ENCODE measurements at regions not wholly inside any gene's neighbourhood (a gene's known extent, or its start where the extent isn't known, plus 50 kb on each side); places are given as distances from the start of the nearest gene placed in this dataset.
A peak's percentile ranks its signal among the peaks of the same experiment; 100 is the strongest.

DNA sequence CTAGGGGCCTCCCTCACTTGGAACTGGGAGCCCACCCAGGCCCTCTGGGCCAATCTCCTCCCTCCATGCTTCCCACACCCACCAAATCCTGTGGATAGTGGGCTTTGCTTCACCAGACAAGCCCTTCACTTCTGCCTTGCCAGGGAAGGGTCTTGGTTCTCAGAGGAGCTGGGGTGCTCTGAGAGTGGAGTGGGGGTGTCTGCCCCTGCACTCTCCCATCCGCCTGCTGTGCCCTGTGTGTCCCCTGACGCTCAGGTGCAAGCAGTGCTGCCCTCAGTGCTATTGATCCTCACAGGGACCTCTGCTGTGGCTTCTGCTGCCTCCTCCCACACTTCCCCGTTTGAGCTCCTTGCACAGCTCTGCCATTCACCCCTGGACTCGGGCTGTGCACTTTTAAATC is 117.3 kb upstream of the NKX1-1 start:
- DNase-seq, result no peak

DNA sequence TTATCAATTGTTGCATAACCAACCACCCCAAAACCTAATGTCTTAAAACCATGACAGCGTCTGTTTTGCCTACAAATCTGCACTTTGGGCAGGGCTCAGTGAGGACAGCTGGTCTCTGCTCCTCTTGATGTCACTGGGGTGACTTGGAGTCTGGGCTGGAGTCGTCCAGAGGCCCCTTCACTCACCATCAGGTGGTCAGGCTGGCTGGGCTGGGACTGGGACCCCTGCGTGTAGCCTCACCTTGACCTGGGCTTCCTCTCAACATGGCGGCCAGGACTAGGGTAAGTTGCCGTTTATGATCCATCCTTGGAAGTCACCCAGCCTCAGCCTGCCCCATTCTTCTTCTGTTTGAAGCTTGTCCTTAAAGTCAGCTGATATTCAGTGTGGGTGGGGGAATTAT is 116.8 kb upstream of the NKX1-1 start:
- no peak for DNase-seq

DNA sequence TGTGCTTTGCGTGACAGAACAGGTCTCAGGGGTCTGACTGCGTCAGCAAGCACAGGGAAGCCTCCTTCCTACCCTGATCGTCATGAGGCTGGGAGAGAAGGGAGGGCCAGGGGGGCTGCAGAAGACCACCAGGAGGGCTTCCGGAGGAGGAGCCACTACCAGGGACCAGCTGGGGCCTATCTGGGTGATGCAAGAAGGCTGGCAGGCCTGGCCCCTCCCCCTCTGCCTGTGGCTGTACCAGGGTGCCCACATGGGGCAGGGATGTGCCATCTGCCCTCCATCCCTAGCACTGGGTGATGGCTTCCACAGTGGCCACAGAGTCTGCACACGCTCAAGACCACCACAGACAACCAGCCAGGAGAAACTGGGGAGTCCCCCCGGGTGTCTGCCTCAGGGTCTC is 116.4 kb upstream of the NKX1-1 start:
- no peak for DNase-seq

DNA sequence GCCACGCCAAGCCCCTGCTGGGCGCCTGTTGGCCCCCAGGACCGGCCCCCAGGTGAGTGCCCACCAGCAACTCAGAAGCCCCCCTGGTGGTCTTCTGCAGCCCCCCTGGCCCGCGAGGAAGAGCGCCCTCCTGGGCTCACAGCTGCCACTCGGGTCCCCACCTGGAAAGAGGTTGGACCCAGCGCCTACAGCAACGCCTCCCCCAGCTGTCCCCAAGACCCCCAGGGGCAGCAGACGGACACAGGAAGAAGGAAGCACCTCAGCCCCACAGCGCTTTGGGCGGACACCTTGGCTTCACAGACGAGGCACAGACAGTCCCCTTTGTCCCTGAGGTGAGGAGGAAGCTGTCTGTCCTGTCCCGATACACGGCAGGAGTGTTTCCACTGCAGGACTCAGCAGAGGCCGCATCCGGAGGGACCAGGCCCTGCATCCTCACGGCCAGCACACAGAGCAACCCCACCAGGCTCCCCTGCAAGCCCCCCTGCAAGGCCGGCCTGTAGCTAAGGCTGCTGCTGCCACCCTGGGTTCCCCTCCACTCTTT is 115.6 kb upstream of the NKX1-1 start:
- no peak for DNase-seq

DNA sequence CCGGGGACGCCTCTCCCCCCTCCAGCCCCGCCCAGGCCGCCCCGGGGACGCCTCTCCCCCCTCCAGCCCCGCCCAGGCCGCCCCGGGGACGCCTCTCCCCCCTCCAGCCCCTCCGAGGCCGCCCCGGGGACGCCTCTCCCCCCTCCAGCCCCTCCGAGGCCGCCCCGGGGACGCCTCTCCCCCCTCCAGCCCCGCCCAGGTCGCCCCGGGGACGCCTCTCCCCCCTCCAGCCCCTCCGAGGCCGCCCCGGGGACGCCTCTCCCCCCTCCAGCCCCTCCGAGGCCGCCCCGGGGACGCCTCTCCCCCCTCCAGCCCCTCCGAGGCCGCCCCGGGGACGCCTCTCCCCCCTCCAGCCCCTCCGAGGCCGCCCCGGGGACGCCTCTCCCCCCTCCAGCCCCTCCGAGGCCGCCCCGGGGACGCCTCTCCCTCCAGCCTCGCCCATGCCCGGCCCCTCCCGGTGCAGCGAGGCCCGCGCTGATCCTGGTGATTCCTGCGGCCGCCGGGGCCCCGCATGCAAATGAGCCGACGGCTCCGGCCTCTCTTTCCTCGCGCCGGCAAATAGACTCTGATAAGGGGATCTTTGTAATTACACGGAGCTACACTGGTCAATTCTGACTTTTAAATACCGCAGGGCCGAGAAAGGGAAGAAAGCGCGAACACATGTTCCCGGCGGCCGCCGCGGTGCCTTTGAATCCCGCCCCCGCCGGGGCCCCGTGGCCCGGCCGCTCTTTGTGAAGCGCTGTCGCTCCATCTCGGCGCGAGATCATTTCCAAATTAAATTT is 114.7 kb upstream of the NKX1-1 start:
- DNase-seq, result peak; percentile 19 to 20

DNA sequence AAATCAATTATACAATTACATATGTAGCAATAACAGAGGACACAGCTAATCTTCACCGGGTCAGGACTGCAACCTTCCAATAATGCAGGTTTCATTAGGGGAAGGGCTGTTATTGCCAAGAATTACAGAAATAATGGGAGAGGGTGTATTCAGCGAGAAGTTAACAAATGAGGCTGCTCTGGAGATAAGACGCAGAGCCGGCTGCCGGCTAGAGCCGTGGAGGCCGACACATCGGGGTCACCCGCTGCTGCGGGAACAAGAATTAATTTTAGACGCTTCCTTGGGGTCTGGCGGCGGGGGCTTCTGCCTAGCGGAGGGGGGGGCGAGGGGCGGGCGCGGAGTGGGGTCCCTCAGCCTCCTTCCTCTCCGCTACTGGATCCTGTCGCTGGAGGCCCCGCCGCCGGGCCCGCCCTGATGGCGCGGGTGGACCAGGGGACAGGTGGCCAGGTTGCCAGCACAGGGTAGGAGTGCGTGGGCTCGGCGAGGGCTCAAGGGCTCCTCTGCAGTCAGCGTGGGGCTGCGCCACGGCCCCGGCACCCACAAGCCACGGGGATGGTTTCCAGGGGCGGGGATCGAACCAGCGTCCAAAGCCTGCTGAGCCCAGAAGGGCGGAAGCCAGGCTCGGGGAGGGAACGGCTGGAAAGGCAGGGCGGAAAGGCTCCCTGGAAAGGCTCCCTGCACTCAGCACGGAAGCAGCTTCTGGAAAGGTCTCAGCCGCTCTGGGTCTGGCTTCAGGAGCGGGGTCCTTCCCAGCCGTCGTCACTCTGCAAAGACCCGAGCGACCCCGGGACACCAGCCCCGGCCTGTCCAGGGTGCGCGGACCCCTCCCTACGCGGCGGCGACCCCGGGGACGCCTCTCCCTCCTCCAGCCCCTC is 113.8 kb upstream of the NKX1-1 start:
- no peak for DNase-seq

DNA sequence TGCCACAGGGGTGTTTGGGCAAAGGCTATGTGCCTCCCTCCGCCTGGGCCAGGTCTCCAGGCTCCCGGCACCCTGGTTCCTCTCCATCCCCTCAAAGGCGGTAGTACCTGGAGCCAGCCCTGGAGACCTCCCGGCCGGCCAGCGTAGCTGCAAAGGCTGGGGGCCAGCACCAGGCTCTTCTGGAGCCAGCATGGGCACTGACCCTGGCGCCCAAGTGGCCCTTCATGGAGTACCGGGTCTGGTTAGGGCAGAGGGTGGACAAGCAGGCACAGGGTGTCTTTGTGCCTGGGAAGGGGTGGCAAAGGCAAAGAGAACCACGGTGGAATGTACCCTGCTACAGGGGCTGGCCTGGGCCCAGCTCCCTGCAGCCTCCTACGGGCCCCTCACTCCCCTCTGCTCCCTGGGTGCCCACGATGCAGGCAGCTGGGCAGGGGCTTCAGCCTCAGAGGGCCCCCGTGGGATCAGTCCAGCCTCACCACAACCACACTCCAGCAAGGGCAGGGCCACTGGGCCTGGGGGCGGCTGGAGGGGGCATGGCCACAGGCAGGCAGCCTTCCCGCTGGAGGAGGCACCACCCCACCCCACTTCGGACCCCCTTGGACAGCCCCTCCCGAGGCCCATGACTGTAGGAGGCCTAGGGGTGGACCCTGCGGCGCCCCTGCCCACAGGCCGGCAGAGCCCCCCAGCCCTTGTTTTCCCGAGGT is 112.9 kb upstream of the NKX1-1 start:
- no peak for DNase-seq

DNA sequence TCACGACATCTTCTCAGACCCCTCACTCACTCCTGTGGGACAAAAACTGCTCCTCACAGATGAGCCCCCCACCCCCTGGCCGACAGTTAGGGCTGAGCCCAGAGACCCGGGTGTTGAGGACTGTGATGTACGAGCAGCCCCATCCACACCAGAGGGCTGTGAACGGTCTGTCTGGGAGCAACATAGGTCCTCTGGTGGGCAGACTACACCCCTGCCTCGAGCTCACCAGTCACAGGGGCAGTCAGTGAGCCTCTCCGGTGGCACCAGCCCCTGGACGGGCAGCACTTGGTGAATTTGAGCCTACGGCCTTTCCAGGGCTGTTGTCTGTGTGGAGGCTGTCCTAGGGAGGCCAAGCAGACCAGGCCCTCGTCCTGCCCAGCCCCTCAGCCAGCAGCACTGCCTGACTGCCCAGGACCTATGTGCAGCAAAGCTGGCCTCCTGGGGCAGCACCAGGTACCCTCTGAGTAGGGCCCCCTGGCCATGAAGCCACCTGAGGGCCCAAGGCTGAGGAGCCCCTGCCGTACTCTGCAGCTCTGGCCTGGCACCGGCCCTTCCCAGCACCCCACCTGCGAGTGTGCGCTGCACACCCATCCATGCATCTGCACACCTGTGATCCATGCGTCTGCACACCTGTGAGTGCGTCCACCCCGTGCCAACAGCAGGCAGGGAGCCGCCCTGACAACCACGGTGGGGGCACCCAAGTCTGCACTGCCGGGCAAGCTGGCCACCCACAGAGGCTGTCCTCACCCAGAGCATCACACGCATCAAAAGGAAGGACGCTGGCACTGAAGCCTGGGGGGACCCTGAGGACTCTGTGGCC is 111.6 kb upstream of the NKX1-1 start:
- DNase-seq, result no peak

DNA sequence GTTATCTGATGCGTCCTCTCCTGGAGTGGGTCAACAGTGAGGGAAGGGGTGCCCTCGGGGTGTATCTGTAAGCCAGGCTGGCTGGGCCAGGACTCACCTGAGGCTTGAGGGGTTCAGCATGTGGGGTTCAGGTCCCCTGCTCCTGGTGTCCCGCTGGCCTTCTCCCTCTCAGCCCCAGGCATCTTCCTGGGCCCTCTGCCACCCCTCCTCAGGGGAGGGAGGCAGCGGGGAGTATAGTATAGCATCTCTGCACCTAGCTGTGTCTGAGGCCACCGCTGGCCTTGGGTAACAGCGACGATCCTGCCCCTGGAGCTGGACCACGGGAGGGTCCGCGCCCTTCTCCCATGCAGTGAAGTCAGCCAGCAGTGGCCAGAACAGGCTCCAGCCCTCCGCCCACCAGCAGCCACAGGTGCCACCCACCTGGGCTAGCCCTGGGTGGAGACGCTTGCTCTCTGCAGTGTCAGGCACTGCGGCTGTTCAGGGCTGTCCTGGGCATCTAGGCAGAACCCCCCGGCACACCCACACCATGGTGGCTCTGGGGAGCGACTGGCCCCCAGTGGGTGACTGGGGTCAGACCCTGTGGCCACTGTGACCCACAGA is 110.7 kb upstream of the NKX1-1 start:
- no peak for DNase-seq

DNA sequence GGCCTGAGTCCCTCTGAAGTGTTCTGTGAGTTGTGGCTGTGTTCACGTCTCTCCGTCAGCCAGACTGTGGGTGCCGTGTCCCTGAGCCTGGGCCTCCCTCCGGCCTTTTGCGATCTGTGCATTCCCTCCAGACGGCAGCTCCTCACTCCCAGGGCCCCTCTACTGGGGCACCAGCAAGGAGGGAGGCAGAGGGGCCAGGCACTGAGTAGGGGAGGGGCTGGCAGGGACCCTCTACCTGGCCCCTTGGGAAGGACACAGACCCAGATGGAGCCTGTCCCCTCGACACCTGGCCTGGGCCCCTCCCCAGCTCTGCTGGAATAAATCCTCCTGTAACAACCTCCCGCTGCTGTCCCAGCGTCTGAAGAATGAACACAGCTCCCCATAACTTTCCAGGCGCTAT is 110.0 kb upstream of the NKX1-1 start:
- no peak for DNase-seq

DNA sequence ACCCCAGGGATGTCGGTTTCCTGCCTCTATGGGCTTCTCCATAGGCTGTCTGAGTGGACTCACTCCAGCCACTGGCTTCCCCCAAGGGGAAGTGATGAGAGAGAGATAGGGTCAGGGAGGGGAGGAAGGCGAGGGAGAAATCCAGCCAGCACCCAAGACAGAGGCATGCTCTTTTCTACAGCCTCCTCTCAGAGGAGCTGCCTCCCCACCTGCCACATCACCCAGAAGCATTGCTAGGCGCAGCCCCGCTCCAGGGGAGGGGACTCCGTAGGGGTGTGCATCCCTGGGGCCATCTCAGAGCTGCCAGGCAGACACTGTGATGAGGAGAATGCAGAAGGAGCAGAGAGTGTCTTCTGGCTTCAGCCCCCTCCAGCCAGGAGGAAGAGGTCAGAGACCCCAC is 109.5 kb upstream of the NKX1-1 start:
- DNase-seq, result no peak

DNA sequence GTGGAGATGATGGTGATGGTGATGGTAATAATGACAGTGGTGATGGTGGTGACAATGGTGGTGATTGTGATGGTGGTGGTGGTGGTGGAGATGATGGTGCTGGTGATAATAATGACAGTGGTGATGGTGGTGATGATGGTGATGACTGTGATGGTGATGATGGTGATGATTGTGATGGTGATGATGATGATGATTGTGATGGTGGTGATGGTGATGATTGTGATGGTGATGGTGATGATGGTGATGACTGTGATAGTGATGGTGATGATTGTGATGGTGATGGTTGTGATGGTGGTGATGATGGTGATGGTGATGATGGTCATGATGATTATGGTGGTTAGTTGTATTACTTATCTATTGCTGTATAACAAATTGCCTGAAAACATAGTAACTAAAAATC is 108.9 kb upstream of the NKX1-1 start:
- DNase-seq, result no peak

DNA sequence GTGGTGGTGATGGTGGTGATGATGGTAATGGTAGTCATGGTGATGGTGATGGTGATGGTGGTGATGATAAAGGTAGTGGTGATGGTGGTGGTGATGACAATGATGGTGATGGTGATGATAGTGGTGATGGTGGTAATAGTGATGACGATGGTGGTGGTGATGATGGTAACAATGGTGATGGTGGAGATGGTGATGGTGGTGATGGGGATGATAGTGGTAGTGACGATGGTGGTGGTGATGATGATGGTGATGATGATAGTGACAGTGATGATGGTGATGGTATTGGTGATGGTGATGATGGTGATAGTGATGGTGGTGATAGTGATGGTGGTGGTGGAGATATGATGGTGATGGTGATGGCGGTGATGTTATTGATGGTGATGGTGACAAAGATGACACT is 108.4 kb upstream of the NKX1-1 start:
- no peak for DNase-seq

DNA sequence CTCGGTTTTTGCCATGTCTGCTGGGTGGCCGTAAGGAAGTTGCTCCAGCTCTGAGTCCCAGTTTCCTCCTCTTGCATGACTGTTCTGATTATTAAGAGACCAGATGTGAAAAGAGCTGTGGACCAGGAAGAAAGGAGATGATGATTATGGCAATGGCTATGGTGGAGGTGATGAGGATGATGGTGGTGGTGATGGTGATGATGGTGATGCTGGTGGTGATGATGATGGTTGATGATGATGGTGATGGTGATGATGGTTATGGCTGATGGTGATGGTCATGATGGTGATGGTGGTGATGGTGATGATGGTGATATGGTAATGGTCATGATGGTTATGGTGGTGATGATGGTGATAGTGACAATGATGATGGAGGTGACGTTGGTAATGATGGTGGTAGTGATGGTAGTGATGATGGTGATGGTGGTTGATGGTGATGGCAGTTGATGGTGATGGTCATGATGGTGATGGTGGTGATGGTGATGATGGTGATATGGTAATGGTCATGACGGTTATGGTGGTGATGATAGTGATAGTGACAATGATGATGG is 107.8 kb upstream of the NKX1-1 start:
- no peak for DNase-seq

DNA sequence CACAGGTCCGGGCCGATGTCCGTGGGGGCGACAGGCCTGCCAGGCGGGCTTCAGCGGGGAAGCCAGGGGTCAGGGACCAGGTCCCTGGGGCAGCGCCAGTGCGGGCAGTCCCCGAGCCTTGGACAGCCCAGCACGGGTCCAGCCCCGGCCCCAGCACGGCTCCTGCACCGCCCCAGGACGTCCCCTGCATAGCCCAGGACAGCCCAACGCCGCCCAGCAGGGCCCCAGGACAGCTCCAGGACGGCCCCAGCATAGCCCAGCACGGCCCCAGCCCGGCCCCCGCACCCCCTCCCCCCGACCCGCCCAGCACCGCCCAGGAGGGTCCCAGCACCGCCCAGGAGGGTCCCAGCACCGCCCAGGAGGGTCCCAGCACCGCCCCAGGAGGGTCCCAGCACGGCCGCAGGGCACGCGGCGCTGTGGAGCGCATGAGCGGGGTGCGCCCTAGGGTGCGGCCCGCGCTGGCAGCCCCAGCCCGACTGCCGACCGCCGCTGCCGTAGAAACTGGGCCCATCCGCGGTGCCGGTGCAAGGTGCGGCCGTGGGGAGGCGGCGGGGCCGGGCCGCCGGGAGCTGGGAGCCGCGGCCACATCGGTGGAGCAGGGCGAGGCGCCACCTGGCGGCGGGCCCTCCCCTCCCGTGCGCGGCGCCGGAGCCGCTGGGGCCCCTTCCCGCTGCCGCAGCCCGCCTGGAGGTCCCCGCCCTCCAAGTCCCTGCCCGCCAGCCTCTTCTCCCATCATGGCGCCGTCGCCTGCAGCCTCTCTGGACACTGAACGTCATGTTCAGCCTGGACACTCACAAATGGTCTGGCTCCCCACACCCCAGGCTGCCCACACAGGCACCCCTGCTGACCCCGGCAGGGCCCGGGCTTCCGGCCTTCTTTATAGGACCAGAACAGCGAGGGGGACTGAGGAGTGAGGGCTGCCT is 106.8 kb upstream of the NKX1-1 start:
- DNase-seq, result peak; percentile 63 to 65

DNA sequence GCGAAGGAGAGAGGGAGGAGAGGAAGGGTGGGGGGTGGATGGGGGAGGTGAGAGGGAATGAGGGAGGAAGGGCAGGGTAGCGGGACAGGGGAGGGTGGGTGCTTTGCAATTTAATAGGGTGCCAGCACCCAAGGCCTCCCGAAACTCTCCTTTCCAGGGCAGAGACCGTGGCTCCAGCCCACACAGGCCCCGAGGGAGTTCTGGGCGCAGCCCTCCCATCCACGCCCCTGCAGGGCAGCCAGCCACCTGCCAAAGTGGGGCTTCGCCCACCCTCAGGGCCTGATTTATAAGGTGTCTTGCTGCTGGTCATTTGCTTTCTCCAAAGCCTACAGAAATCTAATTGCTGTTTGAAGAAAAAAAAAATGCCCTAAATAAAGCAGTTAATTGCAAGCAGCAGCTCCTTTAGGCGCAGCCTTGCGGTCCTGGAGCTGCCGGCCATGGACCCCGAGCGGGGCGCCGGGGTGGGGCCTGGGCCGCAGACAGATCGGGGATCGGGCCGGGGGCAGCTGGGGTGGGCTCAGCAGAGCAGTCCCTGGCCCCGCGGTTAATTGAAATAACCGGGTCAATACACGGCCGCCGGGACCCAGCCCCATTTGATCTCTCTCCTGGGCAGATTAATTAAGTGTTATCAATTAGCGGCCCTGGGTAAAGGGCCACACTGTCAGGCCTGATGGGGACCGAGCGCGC is 106.0 kb upstream of the NKX1-1 start:
- no peak for DNase-seq

DNA sequence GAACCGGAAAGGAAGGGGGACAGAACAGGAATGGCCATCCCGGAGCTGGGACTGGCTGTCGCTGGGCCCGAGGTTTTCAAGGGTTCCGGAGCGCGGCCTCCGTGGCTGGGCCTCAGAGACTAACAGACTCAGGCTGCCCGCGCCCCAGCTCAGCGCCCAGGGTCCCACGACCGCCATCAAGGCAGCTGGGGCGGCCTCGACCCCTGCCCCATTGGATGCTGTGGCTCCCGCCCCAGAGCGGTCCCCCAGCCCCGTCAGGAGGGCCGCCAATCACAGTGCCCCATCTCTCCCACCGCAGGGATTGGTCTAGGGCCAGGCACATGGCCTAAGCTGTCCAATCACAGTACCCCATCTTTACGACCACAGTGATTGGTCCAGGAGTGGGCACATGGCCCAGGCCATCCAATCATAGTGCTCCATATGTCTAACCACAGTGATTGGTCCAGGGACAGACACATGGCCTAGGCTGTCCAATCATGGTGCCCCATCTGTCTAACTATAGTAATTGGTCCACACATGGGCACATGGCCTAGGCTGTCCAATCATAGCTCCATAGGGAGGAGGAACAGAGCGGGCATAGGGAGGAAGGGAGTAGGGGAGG is 105.3 kb upstream of the NKX1-1 start:
- DNase-seq, result peak; percentile 31 to 53

DNA sequence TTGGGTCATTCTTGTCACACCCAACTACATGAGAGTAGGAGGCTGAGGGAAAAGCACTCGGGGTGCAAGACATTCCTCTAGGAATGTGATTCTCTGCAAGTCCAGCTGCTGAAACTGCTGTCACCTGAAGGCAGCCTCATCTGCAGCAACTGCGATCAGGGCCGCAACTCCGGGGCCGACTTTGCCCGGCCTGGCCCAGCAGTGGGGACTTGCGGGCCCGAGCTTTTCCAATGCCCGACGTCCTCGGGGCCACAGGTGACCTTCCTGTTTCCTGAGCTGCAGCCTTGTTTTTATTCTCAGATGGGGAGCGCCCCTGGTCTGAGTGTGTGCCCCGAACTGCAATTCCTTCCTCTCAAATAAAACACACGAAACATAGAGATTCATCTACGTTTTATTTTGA is 104.7 kb upstream of the NKX1-1 start:
- DNase-seq, result no peak

DNA sequence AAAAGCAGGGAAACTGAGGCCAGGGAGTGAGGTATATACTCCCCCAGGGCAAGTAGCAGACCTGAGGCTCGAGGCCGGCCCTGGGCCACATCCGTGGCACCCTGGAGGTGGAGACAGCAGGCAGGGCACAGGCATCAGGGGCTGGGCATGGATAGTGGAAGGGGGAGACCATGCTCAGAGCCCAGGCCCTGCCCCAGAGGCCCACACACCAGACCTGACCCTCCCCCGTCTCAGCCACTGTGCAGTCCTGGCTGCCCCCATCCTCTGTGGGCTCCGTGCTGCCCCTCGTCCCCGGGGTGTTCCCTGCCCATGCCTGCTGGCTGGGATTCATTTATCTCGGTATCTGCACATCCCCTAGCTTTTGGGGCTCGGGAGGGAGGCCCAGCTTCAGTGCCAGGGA is 103.1 kb upstream of the NKX1-1 start:
- no peak for DNase-seq
